NCI-H1092 treated with DMSO at 0.1 percent for 48 hours (cell line): ENCODE measurements at regions not wholly inside any gene's neighbourhood (a gene's known extent, or its start where the extent isn't known, plus 50 kb on each side); places are given as distances from the start of the nearest gene placed in this dataset.

ENCODE experiments used
- DNase-seq: peaks from one replicate; lab custom pipeline; 2025; lab: John Stamatoyannopoulos, UW

GRCh38 chr3:61311044-61311443 lies 59.8 kb upstream of the FHIT start:
- DNase-seq, result no peak

DNA sequence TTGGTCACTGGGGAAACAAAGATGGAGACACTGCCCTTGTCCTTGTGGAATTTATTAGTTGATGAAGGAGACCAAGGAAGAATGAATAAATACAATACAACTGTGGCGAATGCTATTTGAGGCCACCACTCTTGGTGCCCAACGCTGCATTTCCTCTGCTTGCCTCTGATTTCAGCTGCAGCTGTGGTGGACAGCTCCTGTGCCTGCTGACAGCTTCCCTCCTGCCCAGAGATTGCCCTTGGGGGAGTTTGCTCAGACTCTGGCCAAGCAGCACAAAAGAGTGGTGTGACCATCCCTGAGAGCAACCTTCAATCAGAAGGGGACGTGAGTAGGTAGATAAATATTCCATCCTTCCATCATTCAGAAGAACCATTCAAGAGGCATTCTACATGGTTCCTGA lies 64.6 kb upstream of the FHIT start:
- DNase-seq, result no peak

GRCh38 chr3:61323094-61323493 lies 71.8 kb upstream of the FHIT start:
- peak; percentile 4 for DNase-seq

DNA sequence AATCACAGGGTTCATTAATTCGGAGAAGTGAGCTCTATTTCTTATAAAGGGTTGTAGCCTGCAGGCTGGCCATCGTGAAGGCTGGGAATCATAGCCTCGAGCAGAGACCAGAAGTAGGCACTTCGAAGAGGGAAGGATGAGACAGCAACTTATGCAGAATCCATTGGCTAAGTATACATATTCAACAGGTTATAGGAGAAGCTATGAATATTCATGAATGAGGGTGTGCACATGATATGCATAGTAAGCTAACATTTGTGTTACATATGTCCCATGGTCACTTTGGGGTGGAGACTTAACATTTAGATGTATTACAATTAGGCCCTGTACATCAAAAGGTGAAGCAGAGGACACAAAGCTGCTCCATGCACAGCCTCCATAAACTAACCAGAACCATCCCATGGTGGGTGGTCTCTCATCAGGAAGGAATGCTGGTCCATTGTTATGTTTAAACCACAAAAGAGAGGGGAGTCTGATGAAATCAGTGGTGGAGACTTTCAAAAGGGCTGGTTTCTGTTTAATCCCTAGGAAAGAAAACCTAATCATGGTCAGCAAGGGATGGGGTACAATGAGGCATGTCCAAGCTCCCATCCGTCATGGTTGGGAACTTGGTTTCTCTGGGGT lies 80.8 kb upstream of the FHIT start:
- no peak for DNase-seq

GRCh38 chr3:61333192-61333961 lies 82.1 kb upstream of the FHIT start:
- DNase-seq, result no peak

- DNase-seq, result no peak
Measured at GRCh38 chr3:61334783-61335182, 83.5 kb upstream of the FHIT start.

- DNase-seq, result no peak
Measured at GRCh38 chr3:61340931-61341461, 89.7 kb upstream of the FHIT start.

GRCh38 chr3:61343543-61343942 lies 92.3 kb upstream of the FHIT start:
- DNase-seq, result no peak

- DNase-seq, result no peak
Measured at GRCh38 chr3:61345020-61345419, 93.8 kb upstream of the FHIT start.

DNA sequence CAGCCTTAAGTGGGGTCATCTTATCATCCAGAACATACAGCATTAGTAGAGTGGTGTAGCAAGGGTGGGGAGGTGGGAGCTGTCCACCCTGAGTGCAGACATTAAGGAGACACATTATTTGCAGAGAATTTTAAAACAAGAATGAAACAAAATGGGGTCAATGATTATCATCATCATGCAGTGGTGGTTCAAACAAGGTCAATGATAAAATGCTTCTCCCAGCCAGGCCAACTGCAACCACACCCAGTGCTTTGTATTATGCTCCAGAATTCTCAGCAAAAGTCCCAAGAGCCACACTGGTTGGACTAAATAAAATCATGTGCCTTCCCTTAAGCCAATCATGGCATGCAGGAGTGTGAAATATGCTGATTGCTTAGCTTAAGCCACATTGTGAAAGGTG lies 96.7 kb upstream of the FHIT start:
- DNase-seq, result no peak

- no peak for DNase-seq
Measured at GRCh38 chr3:61349717-61350116, 98.5 kb upstream of the FHIT start.

DNA sequence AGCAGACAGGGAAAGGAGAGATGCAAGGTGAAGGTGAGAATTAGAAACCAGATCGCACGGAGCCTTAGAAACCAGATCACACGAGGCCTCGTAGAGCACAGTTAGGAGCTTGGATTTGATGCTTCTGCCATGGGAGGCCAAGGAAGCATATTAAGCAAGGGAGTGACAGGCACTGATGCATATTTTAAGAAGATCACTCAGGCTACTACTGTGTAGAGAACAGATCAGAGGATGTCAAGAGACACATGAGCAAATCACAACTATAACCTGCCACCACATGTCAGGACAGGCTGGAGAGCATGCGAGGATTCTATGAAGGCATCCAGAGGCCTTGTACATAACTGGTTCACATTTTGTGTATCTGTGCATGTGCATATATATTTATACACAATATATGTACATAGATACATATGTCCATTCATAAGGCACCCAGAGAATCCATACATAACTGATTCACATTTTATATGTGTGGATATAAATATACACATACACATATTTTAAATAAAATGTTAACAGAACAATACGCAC lies 99.6 kb upstream of the FHIT start:
- DNase-seq, result no peak

- no peak for DNase-seq
Measured at GRCh38 chr3:61352306-61352705, 101.1 kb upstream of the FHIT start.

GRCh38 chr3:61353382-61353781 lies 102.1 kb upstream of the FHIT start:
- no peak for DNase-seq

- no peak for DNase-seq
Measured at GRCh38 chr3:61354604-61355003, 103.4 kb upstream of the FHIT start.

- DNase-seq, result no peak
Measured at GRCh38 chr3:61356685-61357084, 105.4 kb upstream of the FHIT start.

DNA sequence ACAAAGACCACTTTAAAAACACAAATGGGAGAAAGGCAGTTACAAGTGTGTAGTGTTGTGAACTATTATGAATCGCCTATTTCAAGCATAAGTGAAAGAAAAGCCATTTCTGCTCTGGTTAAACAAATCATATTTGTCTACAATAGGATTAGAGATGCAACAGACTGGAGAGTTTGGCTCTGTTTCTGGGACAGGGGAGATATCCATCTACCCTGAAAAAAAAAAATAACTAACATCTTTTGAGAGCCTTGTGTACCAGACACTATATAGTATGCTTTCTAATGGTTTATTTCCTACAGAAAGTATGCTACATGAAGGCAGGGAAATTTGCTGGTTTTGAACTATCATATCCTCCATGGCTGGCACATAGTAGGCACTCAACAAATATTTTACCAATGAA lies 106.7 kb upstream of the FHIT start:
- no peak for DNase-seq

DNA sequence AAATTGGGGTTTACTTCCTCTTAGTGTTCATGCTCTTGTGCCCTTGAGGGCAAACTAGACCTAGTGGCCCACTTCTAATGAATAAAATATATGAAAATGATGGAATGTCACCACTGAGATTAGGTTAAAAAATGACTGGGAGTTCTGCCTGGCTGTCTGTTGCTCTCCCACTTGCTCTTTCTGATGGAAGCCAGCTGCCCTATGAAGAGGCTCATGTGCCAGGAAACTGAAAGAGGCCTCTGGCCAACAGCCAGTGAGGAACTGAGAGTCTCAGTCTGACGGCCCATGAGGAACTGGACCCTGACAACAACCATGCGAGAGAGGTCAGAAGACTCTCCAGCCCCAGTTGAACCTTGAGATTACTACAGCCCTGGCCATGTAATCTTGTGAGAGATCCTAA lies 107.1 kb upstream of the FHIT start:
- peak; percentile 48 for DNase-seq

DNA sequence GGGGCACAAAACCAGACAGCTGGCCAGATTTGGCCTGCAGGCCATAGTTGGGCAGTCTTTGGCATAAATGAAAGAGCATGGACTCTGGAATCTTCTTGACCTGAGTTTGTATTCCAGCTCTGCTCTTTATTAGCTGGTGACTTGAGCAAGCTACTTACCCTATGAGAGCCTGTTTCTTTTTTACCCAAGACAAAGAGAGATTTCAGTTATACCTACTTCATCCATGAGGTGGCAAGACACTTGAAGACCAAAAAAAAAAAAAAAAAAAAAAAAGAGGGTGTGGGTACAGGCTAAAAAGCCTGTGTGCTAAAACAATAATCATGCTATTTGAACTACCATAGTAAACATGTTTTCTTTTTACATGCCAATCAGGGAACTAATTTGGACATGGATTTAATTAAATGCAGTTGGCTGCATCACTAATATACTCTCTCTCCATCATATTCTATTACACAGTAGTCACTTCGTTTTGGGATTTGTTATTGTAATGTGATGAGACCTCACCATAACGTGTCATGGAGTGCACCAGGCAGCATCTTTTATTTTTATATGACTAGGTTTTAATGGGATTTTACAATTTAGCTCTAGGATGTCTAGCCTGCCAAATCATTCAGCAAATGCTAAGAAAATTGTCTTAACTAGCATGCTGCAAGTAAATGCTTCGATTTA lies 109.2 kb upstream of the FHIT start:
- DNase-seq, result no peak

- DNase-seq, result no peak
Measured at GRCh38 chr3:61369678-61370077, 118.4 kb upstream of the FHIT start.

GRCh38 chr3:61371123-61371522 lies 119.9 kb upstream of the FHIT start:
- DNase-seq, result peak; percentile 45

- no peak for DNase-seq
Measured at GRCh38 chr3:61372723-61373122, 121.5 kb upstream of the FHIT start.

DNA sequence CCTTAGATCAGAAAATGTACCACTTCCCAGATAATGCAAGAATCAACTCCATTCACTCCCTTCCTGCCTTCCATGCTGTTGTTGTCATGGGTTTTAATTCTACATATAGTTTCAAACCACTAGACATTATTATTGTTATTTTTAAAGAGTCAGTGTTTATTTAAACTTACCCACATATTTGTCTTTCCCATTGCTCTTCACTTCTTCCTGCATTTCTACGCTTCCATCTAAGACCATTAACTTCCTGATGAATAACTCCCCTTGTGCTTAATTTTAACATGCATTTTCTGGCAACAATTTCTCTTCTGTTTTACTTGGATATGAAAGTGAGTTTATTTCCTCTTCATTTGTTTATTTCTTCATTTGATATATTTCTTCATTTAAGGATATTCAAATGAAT lies 127.1 kb upstream of the FHIT start:
- DNase-seq, result no peak
